Fibroblast of mammary gland (primary cell): ENCODE measurements at regions not wholly inside any gene's neighbourhood (a gene's known extent, or its start where the extent isn't known, plus 50 kb on each side); places are given as distances from the start of the nearest gene placed in this dataset.
"Not testable (repeated sequence)": the region's sequence is repeated elsewhere in the genome, so short reads cannot be mapped to it uniquely, and the experiment has no call there.

Experiments
- DNase-seq: peaks from one replicate; pipeline ENCODE4 v3.0.0-alpha.2; 2010; ENCODE audit warnings: low read depth
- H3K4me3 ChIP-seq: 2 replicates; pipeline ENCODE4 v1.5.1; 2011; ENCODE audit warnings: low read depth, mild to moderate bottlenecking, low read length, moderate library complexity; ENCODE audit not compliant: control insufficient read depth
- CTCF ChIP-seq: conservative IDR thresholded peaks from 2 replicates; pipeline ENCODE4 v1.5.1; 2011; ENCODE audit warnings: low read depth, low read length, inconsistent platforms; ENCODE audit not compliant: control insufficient read depth, insufficient read depth

- H3K4me3 ChIP-seq = no peak overlapping the region
- peak; percentile 76 for DNase-seq
- TF ChIP-seq CTCF = no peak
Observed at GRCh38 chr14:56351861-56352260, 227.7 kb upstream of the TMEM260 start.

GRCh38 chr14:56352999-56353398 lies 226.6 kb upstream of the TMEM260 start:
- no peak for DNase-seq
- TF ChIP-seq CTCF = no peak
- H3K4me3 ChIP-seq = no peak overlapping the region

- no peak for TF ChIP-seq CTCF
- H3K4me3 ChIP-seq = no peak overlapping the region
- no peak for DNase-seq
Observed at GRCh38 chr14:56357428-56357827, 222.2 kb upstream of the TMEM260 start.

- no peak for TF ChIP-seq CTCF
- peak; percentile 28 for DNase-seq
- no peak overlapping the region for H3K4me3 ChIP-seq
Observed at GRCh38 chr14:56358275-56358674, 221.3 kb upstream of the TMEM260 start.

GRCh38 chr14:56358851-56359614 lies 220.6 kb upstream of the TMEM260 start:
- TF ChIP-seq CTCF = no peak
- no peak for DNase-seq
- H3K4me3 ChIP-seq = no peak overlapping the region

GRCh38 chr14:56365663-56366062 lies 213.9 kb upstream of the TMEM260 start:
- peak; percentile 21 for DNase-seq
- H3K4me3 ChIP-seq = not testable (repeated sequence)

GRCh38 chr14:56367416-56367815 lies 212.2 kb upstream of the TMEM260 start:
- TF ChIP-seq CTCF = no peak
- H3K4me3 ChIP-seq = no peak overlapping the region
- DNase-seq = no peak
